NCI-H69 (cell line): ENCODE measurements at regions not wholly inside any gene's neighbourhood (a gene's known extent, or its start where the extent isn't known, plus 50 kb on each side); places are given as distances from the start of the nearest gene placed in this dataset.

ENCODE experiments used
- DNase-seq: peaks from one replicate; lab custom pipeline; 2025; lab: John Stamatoyannopoulos, UW

DNA sequence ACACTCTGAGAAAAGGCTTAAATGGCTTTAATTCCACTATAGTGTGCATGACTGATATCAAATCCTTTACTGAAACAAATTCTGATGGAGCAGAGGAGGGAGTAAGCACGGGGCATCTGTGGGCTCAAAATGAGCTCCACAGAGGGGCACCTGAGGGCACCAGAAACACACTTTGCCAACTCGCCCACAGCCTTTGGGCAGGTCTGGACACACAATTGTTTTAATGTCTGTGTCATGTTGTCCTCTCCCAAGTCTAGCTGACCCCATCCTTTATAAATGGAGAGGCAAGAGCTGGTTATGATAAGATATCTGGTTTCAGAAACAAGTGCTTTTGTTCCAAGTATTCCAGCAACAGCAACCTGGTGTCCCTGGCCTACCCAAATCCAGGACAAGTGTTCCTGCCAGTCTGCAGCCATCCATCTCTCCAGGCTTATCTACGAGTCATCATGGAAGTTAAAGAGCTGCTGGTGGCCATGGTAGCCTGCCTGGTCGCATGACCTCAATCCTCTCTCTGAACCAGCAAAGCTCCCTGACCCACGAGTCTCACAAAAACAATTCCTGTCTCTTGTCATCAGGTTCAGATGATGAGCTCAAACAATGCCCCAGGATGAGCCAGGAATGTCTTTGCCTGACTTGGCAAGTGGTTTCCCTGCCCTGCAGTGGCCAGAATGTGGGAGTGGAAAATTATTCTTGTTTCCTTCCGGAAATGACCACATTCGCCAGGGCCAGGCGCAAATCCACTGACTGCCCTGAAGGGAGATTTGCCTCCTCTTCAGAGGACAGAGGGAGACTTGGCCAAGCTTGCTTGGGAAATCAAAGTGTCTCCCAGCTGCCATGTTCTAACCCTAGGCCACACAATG lies 64.4 kb upstream of the TPM1 start:
- no peak for DNase-seq

DNA sequence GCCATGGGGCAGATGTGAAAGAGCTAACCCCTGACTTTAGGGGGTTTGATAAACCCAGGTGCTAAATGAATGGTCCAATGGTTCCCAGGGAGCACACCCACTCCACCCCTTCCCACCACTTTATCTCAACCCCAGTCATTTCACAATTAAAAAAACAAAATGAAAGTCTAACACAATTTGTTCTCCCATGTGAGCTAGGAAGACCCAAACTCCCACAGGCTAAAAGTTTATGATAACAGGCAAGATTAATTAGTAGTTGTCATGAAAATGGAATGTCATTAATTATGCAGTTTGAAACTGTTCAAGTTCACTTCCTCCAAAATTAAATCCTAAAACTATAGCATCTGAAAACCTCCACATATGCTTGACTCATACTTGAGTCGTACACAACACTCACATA lies 63.3 kb upstream of the TPM1 start:
- no peak for DNase-seq

DNA sequence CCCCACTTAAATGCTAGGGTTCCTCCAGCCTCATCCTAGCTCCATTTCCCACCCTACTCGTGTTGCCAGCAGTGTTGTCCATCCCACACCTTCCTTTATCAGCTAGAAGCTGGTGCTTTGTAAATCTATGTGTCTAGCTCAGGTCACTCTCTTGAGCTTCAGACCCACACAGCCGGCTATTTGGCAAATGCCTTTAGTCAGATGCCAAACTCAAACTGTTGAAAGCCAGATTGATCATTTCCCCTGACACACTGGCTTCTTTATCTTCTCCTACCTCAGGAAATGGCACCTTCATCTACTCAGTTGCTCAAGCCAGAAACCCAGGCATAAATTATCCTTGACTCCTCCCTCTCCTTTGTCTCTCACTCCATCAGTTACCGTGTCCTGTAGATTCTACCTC lies 61.5 kb upstream of the TPM1 start:
- no peak for DNase-seq

GRCh38 chr15:62983956-62984355 lies 58.6 kb upstream of the TPM1 start:
- no peak for DNase-seq

- DNase-seq: no peak
These were observed 56.8 kb upstream of the TPM1 start for GRCh38 chr15:62985768-62986167.

GRCh38 chr15:62986948-62987347 lies 55.6 kb upstream of the TPM1 start:
- DNase-seq: no peak

DNA sequence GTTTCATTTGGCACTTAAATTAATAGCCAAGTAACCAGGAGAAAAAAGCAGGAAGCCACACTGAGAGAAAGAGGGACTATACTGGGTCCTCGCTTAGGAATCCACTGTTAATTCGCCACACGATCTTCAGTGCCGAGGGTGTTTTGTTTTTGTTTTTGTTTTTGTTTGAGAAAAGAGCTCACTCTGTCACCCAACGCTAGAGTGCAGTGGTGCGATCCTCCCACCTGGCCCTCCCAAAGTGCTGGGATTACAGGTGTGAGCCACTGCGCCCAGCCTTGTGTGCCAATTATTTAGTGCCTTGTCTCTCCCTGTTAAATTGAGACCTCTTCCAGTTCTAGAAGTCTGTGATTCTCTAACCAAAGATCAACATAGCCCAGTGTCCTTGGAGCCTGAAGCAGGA lies 53.8 kb upstream of the TPM1 start:
- no peak for DNase-seq

GRCh38 chr15:62989366-62990055 lies 53.0 kb upstream of the TPM1 start:
- DNase-seq: no peak

DNA sequence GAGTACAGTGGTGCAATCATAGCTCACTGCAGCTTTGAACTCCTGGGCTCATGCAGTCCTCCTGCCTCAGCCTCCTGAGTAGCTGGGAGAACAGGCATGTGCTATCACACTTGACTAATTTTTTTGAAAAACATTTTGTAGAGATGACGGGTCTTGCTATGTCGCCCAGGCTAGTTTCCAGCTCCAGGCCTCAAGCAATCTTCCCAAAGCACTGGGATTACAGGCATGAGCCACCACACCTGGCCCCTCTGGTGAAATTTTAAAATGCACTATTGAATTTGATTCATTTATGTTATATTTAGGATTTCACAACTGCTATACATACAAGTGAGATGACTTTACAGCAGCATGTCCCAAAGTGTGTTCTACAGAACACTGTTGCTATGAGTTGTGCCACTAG lies 50.8 kb upstream of the TPM1 start:
- no peak for DNase-seq

- no peak for DNase-seq
These were observed 50.2 kb upstream of the TPM1 start for GRCh38 chr15:62992302-62992701.
